B cell (primary cell): ENCODE measurements at regions not wholly inside any gene's neighbourhood (a gene's known extent, or its start where the extent isn't known, plus 50 kb on each side); places are given as distances from the start of the nearest gene placed in this dataset.

Experiments
- ATAC-seq: fragments of 200-7000 bp; cut with Tn5 transposase; one replicate; pipeline ENCODE4 v1.10.0; 2021; ENCODE audit warnings: low read depth, mild to moderate bottlenecking, moderate number of reproducible peaks, moderate library complexity
- CTCF ChIA-PET: fragments of 350-600 bp; sonication (Branson Sonifier 250); formaldehyde crosslinking; loops from one replicate; lab custom pipeline; 2021; ENCODE audit warnings: antibody characterized with exemption, inconsistent platforms; lab: Charles Lee
- POLR2A ChIA-PET: fragments of 350-600 bp; sonication (Branson Sonifier 250); formaldehyde crosslinking; loops from one replicate; lab custom pipeline; 2021; ENCODE audit warnings: antibody characterized with exemption; lab: Charles Lee
- DNase-seq: peaks from one replicate; pipeline ENCODE4 v3.0.0; 2013
- H2AFZ ChIP-seq: 2 replicates; pipeline ENCODE4 v1.6.1; 2012; ENCODE audit warnings: mild to moderate bottlenecking, low read depth, low read length; ENCODE audit not compliant: insufficient read depth, poor library complexity, severe bottlenecking
- H3K27ac ChIP-seq, 2 donors: 1 replicate in 1 of 2; 2 replicates in 1 of 2; pipeline ENCODE4 v1.5.1; 2012 to 2013; ENCODE audit warnings: low read length in 2 of 2, mild to moderate bottlenecking in 2 of 2, moderate library complexity in 1 of 2
- H3K27me3 ChIP-seq, 4 experiments: fragments of 200-600 bp in 1 of 4; sonication (generic) in 1 of 4; replicated peaks in 1 of 4; 1 replicate in 2 of 4; 2 replicates in 2 of 4; pipeline versions ENCODE4 v1.6.1 to v1.7.0; 2013 to 2016; ENCODE audit warnings: low read length in 3 of 4, mild to moderate bottlenecking in 2 of 4, mixed read lengths in 1 of 4, moderate library complexity in 1 of 4; ENCODE audit not compliant: insufficient read depth in 4 of 4, control insufficient read depth in 3 of 4; ENCODE audit errors: control extremely low read depth in 1 of 4
- H3K36me3 ChIP-seq, 2 experiments: replicated peaks in 1 of 2; 1 replicate in 1 of 2; 2 replicates in 1 of 2; pipeline versions ENCODE4 v1.6.1 to v1.7.1; 2013; ENCODE audit warnings: low read length in 1 of 2; ENCODE audit not compliant: insufficient read depth in 2 of 2, control insufficient read depth in 1 of 2; ENCODE audit errors: control extremely low read depth in 1 of 2, extremely low read depth in 1 of 2
- H3K4me1 ChIP-seq, 2 donors: fragments of 200-600 bp in 1 of 2; sonication (generic) in 1 of 2; 1 replicate in 1 of 2; 2 replicates in 1 of 2; pipeline versions ENCODE4 v1.5.1 to v1.6.1; 2013 to 2017; ENCODE audit warnings: low read length in 2 of 2; ENCODE audit not compliant: control insufficient read depth in 2 of 2, insufficient read depth in 2 of 2
- H3K4me2 ChIP-seq: replicated peaks from 2 replicates; pipeline ENCODE3; 2012; ENCODE audit warnings: mild to moderate bottlenecking, low read depth, low read length; ENCODE audit not compliant: poor library complexity, severe bottlenecking
- H3K4me3 ChIP-seq, 5 experiments: fragments of 200-600 bp in 1 of 5; sonication (generic) in 1 of 5; 1 replicate in 3 of 5; 2 replicates in 2 of 5; pipeline versions ENCODE4 v1.5.1 to v1.7.0; 2011 to 2016; ENCODE audit warnings: low read length in 4 of 5, mild to moderate bottlenecking in 4 of 5, low read depth in 2 of 5, control low read depth in 1 of 5, moderate library complexity in 1 of 5; ENCODE audit not compliant: insufficient read depth in 1 of 5; ENCODE audit errors: control extremely low read depth in 1 of 5, extremely low read depth in 1 of 5
- H3K79me2 ChIP-seq: fragments of 200-600 bp; sonication (generic); one replicate; pipeline ENCODE4 v1.6.0; 2016; ENCODE audit warnings: low read length; ENCODE audit not compliant: control insufficient read depth, insufficient read depth
- H3K9ac ChIP-seq: fragments of 200-600 bp; sonication (generic); 2 replicates; pipeline ENCODE4 v1.6.1; 2017; ENCODE audit warnings: mild to moderate bottlenecking, low read length, moderate library complexity
- H3K9me3 ChIP-seq, 3 donors: one replicate each; pipeline versions ENCODE4 v1.6.1 to v1.7.1; 2013; ENCODE audit warnings: low read length in 2 of 3; ENCODE audit not compliant: control insufficient read depth in 2 of 3, insufficient read depth in 1 of 3; ENCODE audit errors: control extremely low read depth in 1 of 3
- H4K20me1 ChIP-seq: 2 replicates; pipeline ENCODE4 v1.6.0; 2012; ENCODE audit warnings: mild to moderate bottlenecking, low read length; ENCODE audit not compliant: insufficient read depth, control insufficient read depth, poor library complexity, severe bottlenecking
- H3K27ac Mint-ChIP-seq: one replicate; pipeline ENCODE4 v1.8.0; 2021; ENCODE audit warnings: mixed read lengths
- H3K27me3 Mint-ChIP-seq: one replicate; pipeline ENCODE4 v1.8.0; 2021; ENCODE audit warnings: mixed read lengths
- H3K4me1 Mint-ChIP-seq: one replicate; pipeline ENCODE4 v1.8.0; 2021; ENCODE audit warnings: mixed read lengths
- H3K4me3 Mint-ChIP-seq: one replicate; pipeline ENCODE4 v1.8.0; 2021; ENCODE audit warnings: mixed read lengths
- H3K9me3 Mint-ChIP-seq: one replicate; pipeline ENCODE4 v1.8.0; 2022; ENCODE audit warnings: mixed read lengths; ENCODE audit not compliant: insufficient read depth
- CTCF ChIP-seq: fragments of 200-600 bp; IDR thresholded peaks from one replicate; pipeline ENCODE4 v1.8.0; 2022; ENCODE audit warnings: antibody characterized with exemption, mild to moderate bottlenecking
- EZH2 ChIP-seq: IDR thresholded peaks from 2 replicates; pipeline ENCODE4 v1.6.1; 2012; ENCODE audit warnings: borderline replicate concordance, low read depth, mild to moderate bottlenecking, moderate library complexity, low read length; ENCODE audit not compliant: insufficient read depth, poor library complexity, severe bottlenecking
- WGBS: methylation state at CpG from one replicate; pipeline ENCODE4 v1.1.5; 2013; ENCODE audit warnings: missing lambda C conversion rate; ENCODE audit not compliant: insufficient coverage; 5-methylcytosine and 5-hydroxymethylcytosine counted together
- intact Hi-C: fragments of 100-400 bp; cut with micrococcal nuclease; formaldehyde crosslinking; loops from one replicate; pipeline ENCODE4 v1.10.0; 2022

- H3K9me3 ChIP-seq, result peaks cover 0 to 12% (median 0%) of the 10 kb centered on the region in 3 donors
- H3K79me2 ChIP-seq, result no peaks in the 10 kb centered on the region
- TF ChIP-seq EZH2 (no peak), CTCF (no peak)
- Mint-ChIP-seq H3K27me3 (peaks cover 6% of the 10 kb centered on the region), H3K27ac (no peak overlapping the region), H3K4me1 (no peaks in the 10 kb centered on the region), H3K9me3 (peaks cover 9% of the 10 kb centered on the region), H3K4me3 (no peak overlapping the region)
- H3K27me3 ChIP-seq, result no peaks in the 10 kb centered on the region
- intact Hi-C loops, result no loop called here
- WGBS, result 89% methylated on average over 3 of the region's 3 CpGs
- POLR2A ChIA-PET, result no interaction called here
- DNase-seq, result no peak
- ATAC-seq, result no peak
- no peak overlapping the region for H2AFZ ChIP-seq
- no peak overlapping the region for H3K4me2 ChIP-seq
- CTCF ChIA-PET, result no interaction called here
- H3K36me3 ChIP-seq, result no peaks in the 10 kb centered on the region
- no peak overlapping the region for H3K4me3 ChIP-seq
- H3K27ac ChIP-seq, result no peak overlapping the region
- no peaks in the 10 kb centered on the region for H4K20me1 ChIP-seq
- no peak overlapping the region for H3K9ac ChIP-seq
- no peaks in the 10 kb centered on the region for H3K4me1 ChIP-seq
These were observed 236.5 kb upstream of the AFDN start for GRCh38 chr6:167590193-167590592.
